GM23338 (cell line): ENCODE measurements at regions not wholly inside any gene's neighbourhood (a gene's known extent, or its start where the extent isn't known, plus 50 kb on each side); places are given as distances from the start of the nearest gene placed in this dataset.

ENCODE experiments used
- CREB1 ChIP-seq: fragments of 250-450 bp; sonication (Bioruptor Pico); IDR thresholded peaks from 2 replicates; pipeline ENCODE4 v1.5.0; 2020; ENCODE audit warnings: low read depth, mild to moderate bottlenecking, moderate library complexity
- EZH2 ChIP-seq: fragments of 200-600 bp; sonication (generic); IDR thresholded peaks from one replicate; pipeline ENCODE4 v1.8.0; 2017; ENCODE audit warnings: antibody characterized with exemption, mild to moderate bottlenecking, low read depth; ENCODE audit not compliant: unreplicated experiment
- EZH2phosphoT487 ChIP-seq: fragments of 200-600 bp; sonication (generic); IDR thresholded peaks from one replicate; pipeline ENCODE4 v1.8.1; 2018; ENCODE audit warnings: antibody characterized with exemption; ENCODE audit not compliant: unreplicated experiment
- JUNB ChIP-seq: IDR thresholded peaks from one replicate; pipeline ENCODE4 v1.6.1; 2016; ENCODE audit warnings: antibody characterized with exemption; ENCODE audit not compliant: unreplicated experiment
- NANOG ChIP-seq: IDR thresholded peaks from 2 replicates; pipeline ENCODE4 v1.6.1; 2016; ENCODE audit warnings: antibody characterized with exemption, borderline replicate concordance
- POLR2AphosphoS5 ChIP-seq: IDR thresholded peaks from 2 replicates; pipeline ENCODE4 v1.6.1; 2016; ENCODE audit warnings: antibody characterized with exemption, low read depth
- ZNF114 ChIP-seq: fragments of 250-450 bp; sonication (Bioruptor Pico); IDR thresholded peaks from 2 replicates; pipeline ENCODE4 v1.5.0; 2020; ENCODE audit warnings: mild to moderate bottlenecking, moderate library complexity
- ZNF331 ChIP-seq: fragments of 250-450 bp; sonication (Bioruptor Pico); IDR thresholded peaks from 2 replicates; pipeline ENCODE4 v1.5.0; 2020; ENCODE audit warnings: low read depth, mild to moderate bottlenecking, moderate library complexity
- ZNF462 ChIP-seq: fragments of 250-450 bp; sonication (Bioruptor Pico); IDR thresholded peaks from 2 replicates; pipeline ENCODE4 v1.5.0; 2020; ENCODE audit warnings: mild to moderate bottlenecking, moderate library complexity
- TF ChIP-seq, protein P1 (sequence below), 2 experiments: fragments of 200-600 bp in 1 of 2; sonication (generic) in 1 of 2; conservative IDR thresholded peaks; 2 replicates each; pipeline versions ENCODE4 v1.5.1 to v1.6.1; 2016 to 2017; ENCODE audit warnings: antibody characterized with exemption in 2 of 2, low read depth in 2 of 2, mild to moderate bottlenecking in 2 of 2, moderate library complexity in 1 of 2
- TF ChIP-seq, protein P2 (sequence below): IDR thresholded peaks from one replicate; pipeline ENCODE4 v1.6.1; 2018; ENCODE audit warnings: antibody characterized with exemption; ENCODE audit not compliant: unreplicated experiment
- TF ChIP-seq, protein P3 (sequence below): IDR thresholded peaks from 2 replicates; pipeline ENCODE4 v1.6.1; 2016; ENCODE audit warnings: antibody characterized with exemption

- TF ChIP-seq, protein P1, sequence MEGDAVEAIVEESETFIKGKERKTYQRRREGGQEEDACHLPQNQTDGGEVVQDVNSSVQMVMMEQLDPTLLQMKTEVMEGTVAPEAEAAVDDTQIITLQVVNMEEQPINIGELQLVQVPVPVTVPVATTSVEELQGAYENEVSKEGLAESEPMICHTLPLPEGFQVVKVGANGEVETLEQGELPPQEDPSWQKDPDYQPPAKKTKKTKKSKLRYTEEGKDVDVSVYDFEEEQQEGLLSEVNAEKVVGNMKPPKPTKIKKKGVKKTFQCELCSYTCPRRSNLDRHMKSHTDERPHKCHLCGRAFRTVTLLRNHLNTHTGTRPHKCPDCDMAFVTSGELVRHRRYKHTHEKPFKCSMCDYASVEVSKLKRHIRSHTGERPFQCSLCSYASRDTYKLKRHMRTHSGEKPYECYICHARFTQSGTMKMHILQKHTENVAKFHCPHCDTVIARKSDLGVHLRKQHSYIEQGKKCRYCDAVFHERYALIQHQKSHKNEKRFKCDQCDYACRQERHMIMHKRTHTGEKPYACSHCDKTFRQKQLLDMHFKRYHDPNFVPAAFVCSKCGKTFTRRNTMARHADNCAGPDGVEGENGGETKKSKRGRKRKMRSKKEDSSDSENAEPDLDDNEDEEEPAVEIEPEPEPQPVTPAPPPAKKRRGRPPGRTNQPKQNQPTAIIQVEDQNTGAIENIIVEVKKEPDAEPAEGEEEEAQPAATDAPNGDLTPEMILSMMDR (conservative IDR thresholded peaks at IDR 0.05; ENCODE audit: low read depth in 2 of 2) = no peak
- TF ChIP-seq EZH2phosphoT487 = no peak
- no peak for TF ChIP-seq CREB1 (CRISPR knock-in tag)
- TF ChIP-seq POLR2AphosphoS5 = no peak
- TF ChIP-seq EZH2 = no peak
- TF ChIP-seq, protein P2, sequence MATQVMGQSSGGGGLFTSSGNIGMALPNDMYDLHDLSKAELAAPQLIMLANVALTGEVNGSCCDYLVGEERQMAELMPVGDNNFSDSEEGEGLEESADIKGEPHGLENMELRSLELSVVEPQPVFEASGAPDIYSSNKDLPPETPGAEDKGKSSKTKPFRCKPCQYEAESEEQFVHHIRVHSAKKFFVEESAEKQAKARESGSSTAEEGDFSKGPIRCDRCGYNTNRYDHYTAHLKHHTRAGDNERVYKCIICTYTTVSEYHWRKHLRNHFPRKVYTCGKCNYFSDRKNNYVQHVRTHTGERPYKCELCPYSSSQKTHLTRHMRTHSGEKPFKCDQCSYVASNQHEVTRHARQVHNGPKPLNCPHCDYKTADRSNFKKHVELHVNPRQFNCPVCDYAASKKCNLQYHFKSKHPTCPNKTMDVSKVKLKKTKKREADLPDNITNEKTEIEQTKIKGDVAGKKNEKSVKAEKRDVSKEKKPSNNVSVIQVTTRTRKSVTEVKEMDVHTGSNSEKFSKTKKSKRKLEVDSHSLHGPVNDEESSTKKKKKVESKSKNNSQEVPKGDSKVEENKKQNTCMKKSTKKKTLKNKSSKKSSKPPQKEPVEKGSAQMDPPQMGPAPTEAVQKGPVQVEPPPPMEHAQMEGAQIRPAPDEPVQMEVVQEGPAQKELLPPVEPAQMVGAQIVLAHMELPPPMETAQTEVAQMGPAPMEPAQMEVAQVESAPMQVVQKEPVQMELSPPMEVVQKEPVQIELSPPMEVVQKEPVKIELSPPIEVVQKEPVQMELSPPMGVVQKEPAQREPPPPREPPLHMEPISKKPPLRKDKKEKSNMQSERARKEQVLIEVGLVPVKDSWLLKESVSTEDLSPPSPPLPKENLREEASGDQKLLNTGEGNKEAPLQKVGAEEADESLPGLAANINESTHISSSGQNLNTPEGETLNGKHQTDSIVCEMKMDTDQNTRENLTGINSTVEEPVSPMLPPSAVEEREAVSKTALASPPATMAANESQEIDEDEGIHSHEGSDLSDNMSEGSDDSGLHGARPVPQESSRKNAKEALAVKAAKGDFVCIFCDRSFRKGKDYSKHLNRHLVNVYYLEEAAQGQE = no peak
- TF ChIP-seq JUNB = no peak
- TF ChIP-seq ZNF331 (CRISPR knock-in tag) = no peak
- TF ChIP-seq, protein P3, sequence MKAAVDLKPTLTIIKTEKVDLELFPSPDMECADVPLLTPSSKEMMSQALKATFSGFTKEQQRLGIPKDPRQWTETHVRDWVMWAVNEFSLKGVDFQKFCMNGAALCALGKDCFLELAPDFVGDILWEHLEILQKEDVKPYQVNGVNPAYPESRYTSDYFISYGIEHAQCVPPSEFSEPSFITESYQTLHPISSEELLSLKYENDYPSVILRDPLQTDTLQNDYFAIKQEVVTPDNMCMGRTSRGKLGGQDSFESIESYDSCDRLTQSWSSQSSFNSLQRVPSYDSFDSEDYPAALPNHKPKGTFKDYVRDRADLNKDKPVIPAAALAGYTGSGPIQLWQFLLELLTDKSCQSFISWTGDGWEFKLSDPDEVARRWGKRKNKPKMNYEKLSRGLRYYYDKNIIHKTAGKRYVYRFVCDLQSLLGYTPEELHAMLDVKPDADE = no peak
- no peak for TF ChIP-seq NANOG
- TF ChIP-seq ZNF462 (CRISPR knock-in tag) = no peak
- TF ChIP-seq ZNF114 (CRISPR knock-in tag) = no peak
Measured at GRCh38 chr12:114752217-114752616, 68.2 kb upstream of the TBX3 start.
